HepG2 (cell line): ENCODE measurements at regions not wholly inside any gene's neighbourhood (a gene's known extent, or its start where the extent isn't known, plus 50 kb on each side); places are given as distances from the start of the nearest gene placed in this dataset.

Experiments used
- CEBPG ChIP-seq: IDR thresholded peaks from 2 replicates; pipeline ENCODE4 v1.6.1; 2016
- GABPB1 ChIP-seq: IDR thresholded peaks from 2 replicates; pipeline ENCODE4 v1.6.1; 2016; ENCODE audit warnings: mild to moderate bottlenecking, missing genetic modification reagents, moderate library complexity, missing compliant biosample characterization
- KDM5A ChIP-seq: fragments of 200-600 bp; sonication (generic); IDR thresholded peaks from 2 replicates; pipeline ENCODE4 v1.7.0; 2018; ENCODE audit warnings: antibody characterized with exemption, mild to moderate bottlenecking, low read length, borderline replicate concordance
- SCMH1 ChIP-seq: sonication (generic); formaldehyde crosslinking; IDR thresholded peaks from 2 replicates; pipeline ENCODE4 v1.9.0; 2021; ENCODE audit warnings: missing genetic modification reagents, mild to moderate bottlenecking, borderline replicate concordance
- XRCC5 ChIP-seq: fragments of 200-400 bp; formaldehyde crosslinking; optimal IDR thresholded peaks from 2 replicates; pipeline ENCODE3; 2017; ENCODE audit warnings: mild to moderate bottlenecking, low read length
- ZNF547 ChIP-seq: sonication (generic); formaldehyde crosslinking; IDR thresholded peaks from 2 replicates; pipeline ENCODE4 v1.5.1; 2020; ENCODE audit warnings: mild to moderate bottlenecking, missing genetic modification reagents
- ZNF772 ChIP-seq: sonication (generic); formaldehyde crosslinking; IDR thresholded peaks from 2 replicates; pipeline ENCODE4 v1.5.0; 2020; ENCODE audit warnings: mild to moderate bottlenecking, missing genetic modification reagents
- TF ChIP-seq, protein P1 (sequence below): sonication (generic); formaldehyde crosslinking; IDR thresholded peaks from 2 replicates; pipeline ENCODE4 v1.5.1; 2020; ENCODE audit warnings: mild to moderate bottlenecking, missing genetic modification reagents, moderate library complexity
- TF ChIP-seq, protein P2 (sequence below): sonication (generic); formaldehyde crosslinking; IDR thresholded peaks from 2 replicates; pipeline ENCODE4 v1.4.0; 2020; ENCODE audit warnings: missing genetic modification reagents
- TF ChIP-seq, protein P3 (sequence below): sonication (generic); formaldehyde crosslinking; IDR thresholded peaks from 2 replicates; pipeline ENCODE4 v1.4.0; 2020; ENCODE audit warnings: mild to moderate bottlenecking, missing genetic modification reagents
- TF ChIP-seq, protein P4 (sequence below): sonication (generic); formaldehyde crosslinking; IDR thresholded peaks from 2 replicates; pipeline ENCODE4 v1.9.0; 2022; ENCODE audit warnings: missing genetic modification reagents, mild to moderate bottlenecking, borderline replicate concordance
- TF ChIP-seq, protein P5 (sequence below): sonication (generic); formaldehyde crosslinking; conservative IDR thresholded peaks from 2 replicates; pipeline ENCODE4 v1.4.0; 2020; ENCODE audit warnings: missing genetic modification reagents
- TF ChIP-seq, protein P6 (sequence below): sonication (generic); formaldehyde crosslinking; IDR thresholded peaks from 2 replicates; pipeline ENCODE4 v1.4.0; 2020; ENCODE audit warnings: missing genetic modification reagents

DNA sequence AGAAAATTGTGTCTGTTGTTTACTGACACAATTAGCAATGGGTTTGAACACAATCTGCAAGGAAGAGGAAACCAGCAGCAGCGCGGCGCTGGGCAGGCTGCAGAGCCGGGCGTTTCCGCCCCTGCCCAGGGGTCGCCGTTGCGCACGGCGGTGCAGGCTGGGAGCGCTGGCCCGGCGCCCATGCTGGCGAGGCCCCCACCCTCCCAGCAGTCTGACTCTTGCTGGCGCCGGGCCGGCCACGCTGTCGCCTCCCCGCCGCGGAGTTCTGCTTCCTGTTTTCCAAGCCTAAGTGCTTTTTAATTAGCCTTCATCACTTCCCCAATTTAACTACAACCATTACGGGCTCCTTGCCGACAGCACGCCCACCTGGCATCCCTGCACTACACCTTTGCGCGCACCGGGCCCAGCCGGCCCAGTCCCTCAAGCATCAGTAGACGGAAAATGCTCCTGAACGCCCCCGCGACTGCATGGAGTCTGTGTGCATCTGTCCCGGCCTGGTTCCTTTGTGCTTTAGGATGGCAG lies 212.1 kb downstream of the GXYLT1 start (continued):
- TF ChIP-seq, protein P1, sequence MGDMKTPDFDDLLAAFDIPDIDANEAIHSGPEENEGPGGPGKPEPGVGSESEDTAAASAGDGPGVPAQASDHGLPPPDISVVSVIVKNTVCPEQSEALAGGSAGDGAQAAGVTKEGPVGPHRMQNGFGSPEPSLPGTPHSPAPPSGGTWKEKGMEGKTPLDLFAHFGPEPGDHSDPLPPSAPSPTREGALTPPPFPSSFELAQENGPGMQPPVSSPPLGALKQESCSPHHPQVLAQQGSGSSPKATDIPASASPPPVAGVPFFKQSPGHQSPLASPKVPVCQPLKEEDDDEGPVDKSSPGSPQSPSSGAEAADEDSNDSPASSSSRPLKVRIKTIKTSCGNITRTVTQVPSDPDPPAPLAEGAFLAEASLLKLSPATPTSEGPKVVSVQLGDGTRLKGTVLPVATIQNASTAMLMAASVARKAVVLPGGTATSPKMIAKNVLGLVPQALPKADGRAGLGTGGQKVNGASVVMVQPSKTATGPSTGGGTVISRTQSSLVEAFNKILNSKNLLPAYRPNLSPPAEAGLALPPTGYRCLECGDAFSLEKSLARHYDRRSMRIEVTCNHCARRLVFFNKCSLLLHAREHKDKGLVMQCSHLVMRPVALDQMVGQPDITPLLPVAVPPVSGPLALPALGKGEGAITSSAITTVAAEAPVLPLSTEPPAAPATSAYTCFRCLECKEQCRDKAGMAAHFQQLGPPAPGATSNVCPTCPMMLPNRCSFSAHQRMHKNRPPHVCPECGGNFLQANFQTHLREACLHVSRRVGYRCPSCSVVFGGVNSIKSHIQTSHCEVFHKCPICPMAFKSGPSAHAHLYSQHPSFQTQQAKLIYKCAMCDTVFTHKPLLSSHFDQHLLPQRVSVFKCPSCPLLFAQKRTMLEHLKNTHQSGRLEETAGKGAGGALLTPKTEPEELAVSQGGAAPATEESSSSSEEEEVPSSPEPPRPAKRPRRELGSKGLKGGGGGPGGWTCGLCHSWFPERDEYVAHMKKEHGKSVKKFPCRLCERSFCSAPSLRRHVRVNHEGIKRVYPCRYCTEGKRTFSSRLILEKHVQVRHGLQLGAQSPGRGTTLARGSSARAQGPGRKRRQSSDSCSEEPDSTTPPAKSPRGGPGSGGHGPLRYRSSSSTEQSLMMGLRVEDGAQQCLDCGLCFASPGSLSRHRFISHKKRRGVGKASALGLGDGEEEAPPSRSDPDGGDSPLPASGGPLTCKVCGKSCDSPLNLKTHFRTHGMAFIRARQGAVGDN (CRISPR knock-in tag) = peak; percentile 48
- TF ChIP-seq XRCC5 = peak; percentile 17
- TF ChIP-seq, protein P2, sequence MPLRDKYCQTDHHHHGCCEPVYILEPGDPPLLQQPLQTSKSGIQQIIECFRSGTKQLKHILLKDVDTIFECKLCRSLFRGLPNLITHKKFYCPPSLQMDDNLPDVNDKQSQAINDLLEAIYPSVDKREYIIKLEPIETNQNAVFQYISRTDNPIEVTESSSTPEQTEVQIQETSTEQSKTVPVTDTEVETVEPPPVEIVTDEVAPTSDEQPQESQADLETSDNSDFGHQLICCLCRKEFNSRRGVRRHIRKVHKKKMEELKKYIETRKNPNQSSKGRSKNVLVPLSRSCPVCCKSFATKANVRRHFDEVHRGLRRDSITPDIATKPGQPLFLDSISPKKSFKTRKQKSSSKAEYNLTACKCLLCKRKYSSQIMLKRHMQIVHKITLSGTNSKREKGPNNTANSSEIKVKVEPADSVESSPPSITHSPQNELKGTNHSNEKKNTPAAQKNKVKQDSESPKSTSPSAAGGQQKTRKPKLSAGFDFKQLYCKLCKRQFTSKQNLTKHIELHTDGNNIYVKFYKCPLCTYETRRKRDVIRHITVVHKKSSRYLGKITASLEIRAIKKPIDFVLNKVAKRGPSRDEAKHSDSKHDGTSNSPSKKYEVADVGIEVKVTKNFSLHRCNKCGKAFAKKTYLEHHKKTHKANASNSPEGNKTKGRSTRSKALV = peak; percentile 86
- no peak for TF ChIP-seq SCMH1 (CRISPR knock-in tag)
- no peak for TF ChIP-seq CEBPG
- TF ChIP-seq KDM5A = no peak
- 0 out of 2 replicates have a peak, but pooled peaks have one; percentile 21 for TF ChIP-seq ZNF547 (CRISPR knock-in tag)
- peak; percentile 62; the same call in 1 of the 2 replicates for TF ChIP-seq GABPB1 (CRISPR knock-in tag)
- TF ChIP-seq, protein P3, sequence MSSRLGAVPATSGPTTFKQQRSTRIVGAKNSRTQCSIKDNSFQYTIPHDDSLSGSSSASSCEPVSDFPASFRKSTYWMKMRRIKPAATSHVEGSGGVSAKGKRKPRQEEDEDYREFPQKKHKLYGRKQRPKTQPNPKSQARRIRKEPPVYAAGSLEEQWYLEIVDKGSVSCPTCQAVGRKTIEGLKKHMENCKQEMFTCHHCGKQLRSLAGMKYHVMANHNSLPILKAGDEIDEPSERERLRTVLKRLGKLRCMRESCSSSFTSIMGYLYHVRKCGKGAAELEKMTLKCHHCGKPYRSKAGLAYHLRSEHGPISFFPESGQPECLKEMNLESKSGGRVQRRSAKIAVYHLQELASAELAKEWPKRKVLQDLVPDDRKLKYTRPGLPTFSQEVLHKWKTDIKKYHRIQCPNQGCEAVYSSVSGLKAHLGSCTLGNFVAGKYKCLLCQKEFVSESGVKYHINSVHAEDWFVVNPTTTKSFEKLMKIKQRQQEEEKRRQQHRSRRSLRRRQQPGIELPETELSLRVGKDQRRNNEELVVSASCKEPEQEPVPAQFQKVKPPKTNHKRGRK (CRISPR knock-in tag) = no peak
- TF ChIP-seq, protein P4, sequence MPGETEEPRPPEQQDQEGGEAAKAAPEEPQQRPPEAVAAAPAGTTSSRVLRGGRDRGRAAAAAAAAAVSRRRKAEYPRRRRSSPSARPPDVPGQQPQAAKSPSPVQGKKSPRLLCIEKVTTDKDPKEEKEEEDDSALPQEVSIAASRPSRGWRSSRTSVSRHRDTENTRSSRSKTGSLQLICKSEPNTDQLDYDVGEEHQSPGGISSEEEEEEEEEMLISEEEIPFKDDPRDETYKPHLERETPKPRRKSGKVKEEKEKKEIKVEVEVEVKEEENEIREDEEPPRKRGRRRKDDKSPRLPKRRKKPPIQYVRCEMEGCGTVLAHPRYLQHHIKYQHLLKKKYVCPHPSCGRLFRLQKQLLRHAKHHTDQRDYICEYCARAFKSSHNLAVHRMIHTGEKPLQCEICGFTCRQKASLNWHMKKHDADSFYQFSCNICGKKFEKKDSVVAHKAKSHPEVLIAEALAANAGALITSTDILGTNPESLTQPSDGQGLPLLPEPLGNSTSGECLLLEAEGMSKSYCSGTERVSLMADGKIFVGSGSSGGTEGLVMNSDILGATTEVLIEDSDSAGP (CRISPR knock-in tag) = no peak
- TF ChIP-seq, protein P5, sequence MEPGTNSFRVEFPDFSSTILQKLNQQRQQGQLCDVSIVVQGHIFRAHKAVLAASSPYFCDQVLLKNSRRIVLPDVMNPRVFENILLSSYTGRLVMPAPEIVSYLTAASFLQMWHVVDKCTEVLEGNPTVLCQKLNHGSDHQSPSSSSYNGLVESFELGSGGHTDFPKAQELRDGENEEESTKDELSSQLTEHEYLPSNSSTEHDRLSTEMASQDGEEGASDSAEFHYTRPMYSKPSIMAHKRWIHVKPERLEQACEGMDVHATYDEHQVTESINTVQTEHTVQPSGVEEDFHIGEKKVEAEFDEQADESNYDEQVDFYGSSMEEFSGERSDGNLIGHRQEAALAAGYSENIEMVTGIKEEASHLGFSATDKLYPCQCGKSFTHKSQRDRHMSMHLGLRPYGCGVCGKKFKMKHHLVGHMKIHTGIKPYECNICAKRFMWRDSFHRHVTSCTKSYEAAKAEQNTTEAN (CRISPR knock-in tag) = no peak
- TF ChIP-seq, protein P6, sequence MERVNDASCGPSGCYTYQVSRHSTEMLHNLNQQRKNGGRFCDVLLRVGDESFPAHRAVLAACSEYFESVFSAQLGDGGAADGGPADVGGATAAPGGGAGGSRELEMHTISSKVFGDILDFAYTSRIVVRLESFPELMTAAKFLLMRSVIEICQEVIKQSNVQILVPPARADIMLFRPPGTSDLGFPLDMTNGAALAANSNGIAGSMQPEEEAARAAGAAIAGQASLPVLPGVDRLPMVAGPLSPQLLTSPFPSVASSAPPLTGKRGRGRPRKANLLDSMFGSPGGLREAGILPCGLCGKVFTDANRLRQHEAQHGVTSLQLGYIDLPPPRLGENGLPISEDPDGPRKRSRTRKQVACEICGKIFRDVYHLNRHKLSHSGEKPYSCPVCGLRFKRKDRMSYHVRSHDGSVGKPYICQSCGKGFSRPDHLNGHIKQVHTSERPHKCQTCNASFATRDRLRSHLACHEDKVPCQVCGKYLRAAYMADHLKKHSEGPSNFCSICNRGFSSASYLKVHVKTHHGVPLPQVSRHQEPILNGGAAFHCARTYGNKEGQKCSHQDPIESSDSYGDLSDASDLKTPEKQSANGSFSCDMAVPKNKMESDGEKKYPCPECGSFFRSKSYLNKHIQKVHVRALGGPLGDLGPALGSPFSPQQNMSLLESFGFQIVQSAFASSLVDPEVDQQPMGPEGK (CRISPR knock-in tag) = peak; percentile 34; the same call in 1 of the 2 replicates
- no peak for TF ChIP-seq ZNF772
